Activated T-cell treated with anti-CD3 and anti-CD28 coated beads, Interleukin-2, amount 50 U/mL, for 24 hours (primary cell): ENCODE measurements at regions not wholly inside any gene's neighbourhood (a gene's known extent, or its start where the extent isn't known, plus 50 kb on each side); places are given as distances from the start of the nearest gene placed in this dataset.
A peak's percentile ranks its signal among the peaks of the same experiment; 100 is the strongest.
"Not testable (repeated sequence)": the region's sequence is repeated elsewhere in the genome, so short reads cannot be mapped to it uniquely, and the experiment has no call there.

Source experiments
- DNase-seq: peaks from one replicate; pipeline ENCODE4 v3.0.0-alpha.2; 2020
- H3K27ac Mint-ChIP-seq: 2 replicates; pipeline ENCODE4 v1.8.0; 2020; ENCODE audit warnings: mild to moderate bottlenecking, mixed read lengths
- H3K27me3 Mint-ChIP-seq: 2 replicates; pipeline ENCODE4 v1.8.0; 2020; ENCODE audit warnings: mixed read lengths
- H3K36me3 Mint-ChIP-seq: 2 replicates; pipeline ENCODE4 v1.8.0; 2020; ENCODE audit warnings: low read depth, mixed read lengths
- H3K4me1 Mint-ChIP-seq: 2 replicates; pipeline ENCODE4 v1.8.0; 2020; ENCODE audit warnings: low read depth, mixed read lengths
- H3K4me3 Mint-ChIP-seq: 2 replicates; pipeline ENCODE4 v1.8.0; 2020; ENCODE audit warnings: mild to moderate bottlenecking, moderate library complexity, mixed read lengths
- H3K9me3 Mint-ChIP-seq: 2 replicates; pipeline ENCODE4 v1.8.0; 2020; ENCODE audit warnings: mixed read lengths

- no peaks in the 10 kb centered on the region for H3K27me3 Mint-ChIP-seq
- H3K27ac Mint-ChIP-seq, result no peak overlapping the region
- H3K4me1 Mint-ChIP-seq, result peaks cover 2% of the 10 kb centered on the region
- DNase-seq, result no peak
- no peaks in the 10 kb centered on the region for H3K36me3 Mint-ChIP-seq
- no peaks in the 10 kb centered on the region for H3K9me3 Mint-ChIP-seq
- H3K4me3 Mint-ChIP-seq, result no peak overlapping the region
These were observed 223.0 kb upstream of the DMRT1 start for GRCh38 chr9:618478-618877.

GRCh38 chr9:621201-621855 is 220.2 kb upstream of the DMRT1 start:
- no peak for DNase-seq
- no peak overlapping the region for H3K4me3 Mint-ChIP-seq
- H3K27me3 Mint-ChIP-seq, result no peaks in the 10 kb centered on the region
- no peaks in the 10 kb centered on the region for H3K9me3 Mint-ChIP-seq
- H3K36me3 Mint-ChIP-seq, result no peaks in the 10 kb centered on the region
- H3K4me1 Mint-ChIP-seq, result no peaks in the 10 kb centered on the region
- no peak overlapping the region for H3K27ac Mint-ChIP-seq

DNA sequence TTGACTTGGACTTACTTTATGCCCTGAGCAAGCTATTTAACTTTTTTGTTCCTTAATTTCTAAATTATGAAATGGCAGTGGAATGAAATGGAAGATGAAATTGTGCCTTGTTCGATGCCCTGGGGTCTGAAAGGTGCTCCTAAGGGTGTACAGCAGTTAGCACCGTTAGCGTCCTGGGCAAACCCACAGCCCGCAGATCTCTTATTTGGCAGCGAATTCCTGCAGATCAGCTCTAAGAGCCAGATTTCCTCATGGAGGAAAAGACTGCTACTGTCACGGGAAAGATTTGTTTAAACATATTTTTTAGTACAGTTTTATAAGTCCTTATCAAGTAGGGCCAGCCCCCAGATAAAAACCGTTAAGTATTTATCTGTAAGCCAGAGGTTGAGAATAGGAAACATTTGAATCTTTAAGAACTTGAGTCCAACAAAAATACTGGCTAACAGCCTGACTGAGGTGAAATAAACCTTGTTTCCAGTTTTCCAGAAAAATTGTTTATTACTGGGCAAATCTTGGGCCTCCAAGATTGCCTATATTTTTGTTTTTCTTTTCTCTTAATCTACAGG is 216.5 kb upstream of the DMRT1 start:
- Mint-ChIP-seq H3K4me3 (no peak overlapping the region), H3K4me1 (peaks cover 2% of the 10 kb centered on the region), H3K27ac (no peak overlapping the region), H3K9me3 (no peaks in the 10 kb centered on the region), H3K36me3 (no peaks in the 10 kb centered on the region), H3K27me3 (no peaks in the 10 kb centered on the region)
- no peak for DNase-seq

DNA sequence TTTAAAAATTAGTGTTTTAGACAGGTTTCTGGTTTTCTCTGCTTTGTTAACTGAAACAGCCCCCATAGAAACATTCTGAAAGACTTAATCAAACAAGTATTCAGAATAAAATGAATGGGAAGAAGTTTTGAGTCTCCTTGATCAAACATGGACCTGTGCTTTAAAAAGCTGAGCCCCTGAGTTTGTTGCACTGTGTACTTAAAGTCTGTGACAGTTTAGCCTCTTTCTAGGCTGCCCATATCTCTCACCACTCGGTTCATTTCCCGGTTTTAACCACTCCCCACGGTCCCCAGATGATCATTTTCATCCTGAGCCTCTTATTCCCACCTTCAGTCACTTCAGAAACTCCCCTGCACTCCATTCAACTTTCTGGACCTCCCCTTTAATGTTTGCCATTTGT is 215.9 kb upstream of the DMRT1 start:
- H3K9me3 Mint-ChIP-seq, result no peaks in the 10 kb centered on the region
- H3K4me1 Mint-ChIP-seq, result peaks cover 2% of the 10 kb centered on the region
- H3K27me3 Mint-ChIP-seq, result no peaks in the 10 kb centered on the region
- no peaks in the 10 kb centered on the region for H3K36me3 Mint-ChIP-seq
- DNase-seq, result no peak
- no peak overlapping the region for H3K27ac Mint-ChIP-seq
- H3K4me3 Mint-ChIP-seq, result no peak overlapping the region

DNA sequence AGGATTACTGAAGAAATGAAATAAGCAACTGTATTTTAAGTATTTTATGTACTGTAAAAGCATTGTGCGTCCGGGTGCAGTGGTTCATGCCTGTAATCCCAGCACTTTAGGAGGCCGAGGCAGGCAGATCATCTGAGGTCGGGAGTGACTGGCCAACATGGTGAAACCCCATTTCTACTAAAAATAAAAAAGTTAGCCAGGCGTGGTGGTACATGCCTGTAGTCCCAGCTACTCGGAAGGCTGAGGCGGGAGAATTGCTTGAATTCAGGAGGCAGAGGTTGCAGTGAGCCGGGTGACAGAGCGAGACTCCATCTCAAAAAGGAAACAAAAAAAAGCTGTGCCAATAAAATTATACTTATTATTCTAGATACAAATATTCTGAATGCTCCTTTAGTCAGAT is 215.4 kb upstream of the DMRT1 start:
- H3K4me1 Mint-ChIP-seq, DNase-seq, H3K36me3 Mint-ChIP-seq, H3K4me3 Mint-ChIP-seq, H3K27ac Mint-ChIP-seq, H3K9me3 Mint-ChIP-seq, H3K27me3 Mint-ChIP-seq: not testable (repeated sequence)

- no peaks in the 10 kb centered on the region for H3K27me3 Mint-ChIP-seq
- H3K4me1 Mint-ChIP-seq, result peaks cover 10% of the 10 kb centered on the region
- no peaks in the 10 kb centered on the region for H3K36me3 Mint-ChIP-seq
- no peak overlapping the region for H3K4me3 Mint-ChIP-seq
- H3K9me3 Mint-ChIP-seq, result no peaks in the 10 kb centered on the region
- DNase-seq, result no peak
- H3K27ac Mint-ChIP-seq, result no peak overlapping the region
These were observed 214.9 kb upstream of the DMRT1 start for GRCh38 chr9:626596-626995.

GRCh38 chr9:627336-627970 is 214.0 kb upstream of the DMRT1 start:
- no peak for DNase-seq
- H3K27ac Mint-ChIP-seq, result no peak overlapping the region
- no peaks in the 10 kb centered on the region for H3K36me3 Mint-ChIP-seq
- H3K27me3 Mint-ChIP-seq, result no peaks in the 10 kb centered on the region
- H3K9me3 Mint-ChIP-seq, result no peaks in the 10 kb centered on the region
- H3K4me3 Mint-ChIP-seq, result no peak overlapping the region
- H3K4me1 Mint-ChIP-seq, result peaks cover 19% of the 10 kb centered on the region

GRCh38 chr9:629146-629545 is 212.4 kb upstream of the DMRT1 start:
- no peak overlapping the region for H3K27ac Mint-ChIP-seq

GRCh38 chr9:630817-631216 is 210.7 kb upstream of the DMRT1 start:
- Mint-ChIP-seq H3K27ac (no peak overlapping the region), H3K9me3 (no peaks in the 10 kb centered on the region), H3K4me1 (peaks cover 19% of the 10 kb centered on the region), H3K27me3 (no peaks in the 10 kb centered on the region), H3K36me3 (no peaks in the 10 kb centered on the region), H3K4me3 (no peak overlapping the region)
- no peak for DNase-seq

More at GRCh38 chr9:629146-629545, 212.4 kb upstream of the DMRT1 start:
- Mint-ChIP-seq H3K36me3 (no peaks in the 10 kb centered on the region), H3K4me1 (peaks cover 19% of the 10 kb centered on the region), H3K9me3 (no peaks in the 10 kb centered on the region), H3K4me3 (no peak overlapping the region), H3K27me3 (no peaks in the 10 kb centered on the region)
- DNase-seq, result no peak

DNA sequence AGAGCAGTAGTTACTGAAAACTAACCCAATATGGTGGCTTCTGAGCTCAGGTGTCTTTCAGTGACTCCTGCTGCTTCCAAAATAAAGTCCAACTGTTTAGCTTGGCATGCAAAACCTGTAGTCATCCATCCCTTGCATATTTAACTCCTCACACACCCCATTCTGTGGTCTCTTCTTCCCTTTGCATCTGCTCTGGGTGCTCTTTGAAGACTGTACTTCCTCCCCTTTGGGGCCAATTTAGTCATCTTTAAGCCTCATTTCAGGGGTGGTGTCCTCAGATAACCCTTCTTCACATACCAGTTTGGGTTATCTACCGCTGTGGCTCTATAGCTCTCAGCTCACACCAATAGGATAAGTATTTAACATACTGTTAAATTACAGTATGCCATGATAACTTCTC is 209.9 kb upstream of the DMRT1 start:
- DNase-seq, result no peak
- H3K36me3 Mint-ChIP-seq, result no peaks in the 10 kb centered on the region
- H3K4me1 Mint-ChIP-seq, result peaks cover 19% of the 10 kb centered on the region
- H3K9me3 Mint-ChIP-seq, result no peaks in the 10 kb centered on the region
- no peaks in the 10 kb centered on the region for H3K27me3 Mint-ChIP-seq
- H3K27ac Mint-ChIP-seq, result no peak overlapping the region
- H3K4me3 Mint-ChIP-seq, result no peak overlapping the region

- Mint-ChIP-seq H3K4me3 (no peak overlapping the region), H3K36me3 (no peaks in the 10 kb centered on the region), H3K27ac (no peak overlapping the region), H3K4me1 (peaks cover 30% of the 10 kb centered on the region), H3K9me3 (no peaks in the 10 kb centered on the region), H3K27me3 (no peaks in the 10 kb centered on the region)
- no peak for DNase-seq
These were observed 208.0 kb upstream of the DMRT1 start for GRCh38 chr9:633461-633860.

DNA sequence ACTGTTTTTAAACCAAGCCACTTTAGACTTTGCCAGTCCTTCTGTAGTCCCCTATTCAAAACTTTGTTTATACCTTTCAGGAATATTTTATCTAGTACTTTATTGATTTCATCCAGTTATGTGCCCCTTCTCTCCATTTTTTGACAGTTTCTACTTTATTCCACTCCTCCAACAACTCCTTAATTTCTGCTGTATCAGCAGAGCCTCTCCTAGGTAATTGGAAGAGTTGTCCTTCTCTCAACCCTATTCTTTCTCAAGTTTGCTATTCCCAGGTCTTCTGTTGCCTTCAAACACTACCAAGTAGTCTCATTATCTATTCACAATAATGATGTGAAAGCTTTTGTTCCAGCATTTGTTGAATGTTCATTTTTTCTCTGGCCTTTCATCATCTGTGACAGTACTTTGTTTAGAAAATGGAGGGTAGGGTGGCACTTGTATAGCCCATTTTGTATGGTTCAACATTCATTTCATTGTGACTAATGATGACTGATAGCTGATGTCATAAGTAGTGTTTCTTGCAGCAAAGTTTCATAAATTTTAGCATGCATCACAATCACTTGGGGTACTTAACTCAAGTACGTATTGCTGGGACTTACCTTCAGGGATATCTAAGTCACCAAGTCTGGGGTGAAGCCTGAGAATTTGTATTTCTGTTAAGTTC is 204.4 kb upstream of the DMRT1 start:
- Mint-ChIP-seq H3K4me3 (no peak overlapping the region), H3K27me3 (no peaks in the 10 kb centered on the region), H3K36me3 (no peaks in the 10 kb centered on the region), H3K9me3 (no peaks in the 10 kb centered on the region), H3K27ac (peak overlapping the region; percentile 31), H3K4me1 (peaks cover 20% of the 10 kb centered on the region)
- no peak for DNase-seq

DNA sequence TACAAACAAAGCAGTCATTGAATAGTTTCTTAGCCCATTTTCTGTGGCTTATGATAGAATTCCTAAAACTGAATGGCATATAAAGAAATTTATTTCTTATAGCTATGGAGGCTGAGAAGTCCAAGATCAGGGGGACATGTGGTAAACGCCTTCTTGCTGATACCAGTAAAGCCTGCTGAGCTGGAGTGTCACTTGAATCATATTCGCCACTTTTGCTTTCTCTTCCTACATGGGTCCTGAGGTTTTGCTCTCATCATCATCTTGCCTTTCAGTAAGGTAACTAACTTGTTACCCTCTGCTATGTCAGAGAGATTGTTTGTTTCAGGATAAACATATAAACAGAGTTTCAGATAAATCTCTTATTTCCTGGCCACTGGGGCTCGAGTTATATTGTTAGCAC is 203.3 kb upstream of the DMRT1 start:
- H3K4me3 Mint-ChIP-seq, result no peak overlapping the region
- H3K36me3 Mint-ChIP-seq, result no peaks in the 10 kb centered on the region
- no peak overlapping the region for H3K27ac Mint-ChIP-seq
- no peak for DNase-seq
- H3K9me3 Mint-ChIP-seq, result no peaks in the 10 kb centered on the region
- H3K27me3 Mint-ChIP-seq, result no peaks in the 10 kb centered on the region
- H3K4me1 Mint-ChIP-seq, result peaks cover 23% of the 10 kb centered on the region

DNA sequence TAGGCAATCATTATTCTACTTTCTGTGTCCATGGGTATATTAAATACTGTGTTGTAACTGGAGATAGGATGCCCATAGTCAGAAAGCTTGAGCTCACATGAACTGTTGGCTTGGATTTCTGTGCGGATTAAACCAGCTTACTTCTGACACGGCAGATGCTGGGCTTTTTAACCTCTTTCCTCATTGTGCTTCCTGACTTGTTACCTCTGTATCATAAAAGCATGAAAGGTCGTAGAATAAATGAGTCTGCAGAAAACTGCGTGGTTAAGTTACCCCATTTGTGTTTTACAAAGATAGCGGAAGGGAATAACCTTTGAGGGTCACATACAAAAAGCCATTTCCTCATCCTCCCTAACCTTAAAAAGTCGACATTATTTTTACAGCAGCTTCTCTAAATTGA is 199.5 kb upstream of the DMRT1 start:
- H3K9me3 Mint-ChIP-seq, result no peaks in the 10 kb centered on the region
- no peak overlapping the region for H3K4me3 Mint-ChIP-seq
- no peak for DNase-seq
- H3K27ac Mint-ChIP-seq, result no peak overlapping the region
- no peaks in the 10 kb centered on the region for H3K27me3 Mint-ChIP-seq
- peaks cover 21% of the 10 kb centered on the region for H3K4me1 Mint-ChIP-seq
- H3K36me3 Mint-ChIP-seq, result no peaks in the 10 kb centered on the region

DNA sequence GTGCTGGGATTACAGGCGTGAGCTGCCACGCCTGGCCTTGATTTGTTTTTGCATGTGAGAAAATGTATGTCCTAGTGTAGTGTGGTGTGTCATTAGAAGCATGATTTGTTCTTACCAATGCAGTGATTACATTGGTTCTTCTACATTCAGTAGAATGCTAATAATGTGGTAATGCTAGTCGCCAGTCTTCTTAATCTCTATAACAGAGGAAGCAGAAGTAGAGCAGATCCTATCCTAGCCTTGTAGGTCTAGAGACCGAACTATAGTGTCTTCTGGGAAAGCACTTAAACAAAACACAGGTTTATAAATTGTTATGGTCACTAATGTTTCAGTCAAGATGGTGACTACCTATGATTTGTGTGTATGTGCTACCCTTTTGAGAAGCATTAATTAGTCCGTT is 197.5 kb upstream of the DMRT1 start:
- no peak for DNase-seq
- Mint-ChIP-seq H3K27me3 (no peaks in the 10 kb centered on the region), H3K27ac (no peak overlapping the region), H3K36me3 (no peaks in the 10 kb centered on the region), H3K4me3 (no peak overlapping the region), H3K9me3 (no peaks in the 10 kb centered on the region), H3K4me1 (peaks cover 12% of the 10 kb centered on the region)
